Stimulated activated CD4-positive, alpha-beta T cell treated with anti-CD3 and anti-CD28 coated beads, Interleukin-4, amount 100 ng/mL, for 1 hour (primary cell): ENCODE measurements at regions not wholly inside any gene's neighbourhood (a gene's known extent, or its start where the extent isn't known, plus 50 kb on each side); places are given as distances from the start of the nearest gene placed in this dataset.
"Not testable (repeated sequence)": the region's sequence is repeated elsewhere in the genome, so short reads cannot be mapped to it uniquely, and the experiment has no call there.

Experiments used
- DNase-seq: peaks from one replicate; pipeline ENCODE4 v3.0.0-alpha.2; 2020

DNA sequence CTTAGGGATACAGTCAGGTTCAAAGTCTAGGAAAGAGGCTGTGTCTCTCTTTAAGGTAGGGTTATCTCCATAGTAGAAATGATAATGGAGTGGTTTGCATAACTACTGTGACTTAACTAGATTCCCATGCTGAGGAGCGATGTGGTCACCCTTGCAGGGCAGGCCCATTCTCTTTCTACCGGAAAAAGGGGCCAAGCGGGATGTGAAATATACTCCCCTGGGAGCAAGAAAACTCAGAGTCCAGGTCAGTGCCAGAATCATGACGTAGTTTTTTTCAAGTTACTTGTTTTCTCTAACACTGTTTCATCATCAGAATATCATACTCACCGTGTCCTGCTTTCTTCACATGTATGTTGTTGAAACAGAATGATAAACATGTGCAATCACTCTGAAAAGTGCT, 649.0 kb upstream of the ANKRD30A start:
- no peak for DNase-seq

GRCh38 chr10:36475746-36476145, 649.7 kb upstream of the ANKRD30A start:
- DNase-seq: no peak

DNA sequence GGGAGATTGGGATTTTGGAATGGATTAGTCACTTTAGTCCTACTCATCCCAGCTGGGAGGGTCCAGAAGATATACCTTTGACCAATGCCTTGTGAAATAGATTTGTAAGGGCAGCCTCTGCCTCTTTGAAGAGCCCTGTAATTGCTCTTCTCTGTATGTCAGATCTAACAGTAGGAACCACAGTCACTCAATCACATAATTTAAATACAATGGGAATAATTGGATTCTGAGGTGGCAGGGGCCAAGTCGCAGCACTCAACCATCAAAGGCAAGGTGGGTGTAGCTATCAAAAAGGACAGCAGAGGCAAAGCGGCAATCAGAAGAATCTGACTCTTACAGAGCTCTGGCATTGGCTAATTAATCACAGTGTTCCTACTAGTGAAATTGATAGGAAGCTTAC, 650.9 kb upstream of the ANKRD30A start:
- DNase-seq: no peak

GRCh38 chr10:36473122-36473521, 652.3 kb upstream of the ANKRD30A start:
- no peak for DNase-seq

GRCh38 chr10:36469585-36469984, 655.8 kb upstream of the ANKRD30A start:
- no peak for DNase-seq

- DNase-seq: no peak
These were observed 656.8 kb upstream of the ANKRD30A start for GRCh38 chr10:36468620-36469019.

GRCh38 chr10:36465604-36466379, 659.6 kb upstream of the ANKRD30A start:
- no peak for DNase-seq

GRCh38 chr10:36464291-36464690, 661.1 kb upstream of the ANKRD30A start:
- DNase-seq: no peak

GRCh38 chr10:36463390-36463789, 662.0 kb upstream of the ANKRD30A start:
- no peak for DNase-seq

GRCh38 chr10:36462194-36462593, 663.2 kb upstream of the ANKRD30A start:
- no peak for DNase-seq

GRCh38 chr10:36458437-36458836, 667.0 kb upstream of the ANKRD30A start:
- not testable (repeated sequence) for DNase-seq

DNA sequence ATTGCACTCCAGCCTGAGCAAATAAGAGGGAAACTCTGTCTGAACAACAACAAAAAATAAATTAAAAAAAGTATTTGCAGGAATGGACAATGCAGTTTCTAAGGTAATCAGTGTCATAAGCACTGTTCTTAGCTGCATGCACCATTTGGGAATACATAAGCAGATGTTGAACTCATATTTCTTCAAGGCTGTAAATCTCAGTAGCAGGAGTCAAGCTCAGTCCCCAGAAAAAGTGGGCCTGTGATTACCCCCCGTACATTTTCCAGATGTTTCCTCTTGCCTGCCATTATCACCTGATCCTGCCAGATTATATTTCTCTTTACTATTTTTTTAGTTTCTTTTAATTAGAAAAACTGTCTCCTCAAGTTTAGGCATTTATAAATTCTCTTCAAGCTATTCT, 667.6 kb upstream of the ANKRD30A start:
- DNase-seq: no peak

DNA sequence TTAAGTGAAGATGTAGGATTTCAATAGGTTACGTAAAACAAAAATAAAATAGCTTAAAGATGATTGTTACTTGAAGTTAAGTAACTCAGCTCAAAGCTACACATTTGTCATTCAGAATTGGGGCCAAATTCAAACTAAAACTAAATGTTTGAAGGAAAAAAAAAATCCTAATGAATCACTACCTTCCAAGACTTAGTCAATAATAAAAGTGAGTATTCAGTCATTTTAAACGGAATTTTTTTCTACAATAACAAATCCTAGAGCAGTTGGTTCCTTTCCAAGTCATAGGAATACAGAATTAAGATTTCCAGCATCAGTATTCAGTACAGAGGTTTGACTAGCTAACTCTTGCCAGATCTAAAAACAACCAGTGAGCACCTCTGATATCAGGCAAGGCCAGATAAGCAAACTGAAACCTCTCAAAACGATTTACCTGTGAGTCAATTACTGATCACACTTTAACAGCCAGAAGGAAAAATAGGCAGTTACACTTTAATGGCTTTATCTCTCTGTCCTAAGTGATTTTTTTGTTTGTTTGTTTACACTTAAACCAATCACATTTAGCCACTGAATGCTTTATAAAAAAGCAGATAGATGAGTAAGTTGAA, 669.8 kb upstream of the ANKRD30A start:
- DNase-seq: no peak

- DNase-seq: no peak
These were observed 672.5 kb upstream of the ANKRD30A start for GRCh38 chr10:36452851-36453250.

DNA sequence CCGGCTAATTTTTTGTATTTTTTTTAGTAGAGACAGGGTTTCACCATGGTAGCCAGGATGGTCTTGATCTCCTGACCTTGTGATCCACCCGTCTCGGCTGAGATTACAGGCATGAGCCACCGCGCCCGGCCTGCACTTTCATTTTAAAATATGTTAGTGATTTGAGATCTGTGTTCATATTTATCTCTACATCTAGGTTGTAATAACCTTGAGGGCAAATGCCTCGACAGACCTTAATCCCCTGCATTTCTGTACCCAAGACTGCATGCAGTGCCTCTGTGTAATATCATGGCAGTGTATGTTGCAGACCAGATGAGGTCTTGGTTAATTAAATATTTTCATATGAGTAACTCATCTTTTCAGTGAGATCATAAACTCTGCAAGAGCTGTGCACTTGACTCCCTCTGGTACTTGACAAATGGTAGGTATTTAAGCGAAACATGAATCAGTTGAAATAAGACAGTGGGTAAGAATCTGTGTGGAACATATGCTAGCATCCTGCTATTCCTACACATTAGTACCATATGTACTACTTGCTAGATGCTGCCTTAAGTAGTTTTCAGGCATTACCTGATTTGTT, 673.9 kb upstream of the ANKRD30A start:
- no peak for DNase-seq

DNA sequence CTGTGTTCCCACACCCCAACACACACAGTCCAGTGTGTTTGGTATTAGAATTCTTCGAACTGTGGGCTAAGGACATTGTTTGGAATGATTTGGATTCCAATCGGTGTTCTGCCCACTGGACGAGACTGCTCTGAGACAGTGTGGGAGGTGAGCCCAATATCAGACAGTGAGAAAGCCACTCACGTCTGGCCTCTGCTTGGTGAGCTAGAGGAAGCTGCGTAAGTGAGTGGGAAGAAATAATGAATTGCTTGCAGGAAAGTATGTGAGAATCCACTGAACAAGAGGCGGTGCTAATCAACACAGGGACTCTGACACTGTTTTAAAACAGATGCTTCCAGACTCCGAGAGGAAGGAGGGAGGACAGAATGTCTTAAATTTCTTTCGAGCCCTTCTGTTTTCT, 675.0 kb upstream of the ANKRD30A start:
- no peak for DNase-seq

DNA sequence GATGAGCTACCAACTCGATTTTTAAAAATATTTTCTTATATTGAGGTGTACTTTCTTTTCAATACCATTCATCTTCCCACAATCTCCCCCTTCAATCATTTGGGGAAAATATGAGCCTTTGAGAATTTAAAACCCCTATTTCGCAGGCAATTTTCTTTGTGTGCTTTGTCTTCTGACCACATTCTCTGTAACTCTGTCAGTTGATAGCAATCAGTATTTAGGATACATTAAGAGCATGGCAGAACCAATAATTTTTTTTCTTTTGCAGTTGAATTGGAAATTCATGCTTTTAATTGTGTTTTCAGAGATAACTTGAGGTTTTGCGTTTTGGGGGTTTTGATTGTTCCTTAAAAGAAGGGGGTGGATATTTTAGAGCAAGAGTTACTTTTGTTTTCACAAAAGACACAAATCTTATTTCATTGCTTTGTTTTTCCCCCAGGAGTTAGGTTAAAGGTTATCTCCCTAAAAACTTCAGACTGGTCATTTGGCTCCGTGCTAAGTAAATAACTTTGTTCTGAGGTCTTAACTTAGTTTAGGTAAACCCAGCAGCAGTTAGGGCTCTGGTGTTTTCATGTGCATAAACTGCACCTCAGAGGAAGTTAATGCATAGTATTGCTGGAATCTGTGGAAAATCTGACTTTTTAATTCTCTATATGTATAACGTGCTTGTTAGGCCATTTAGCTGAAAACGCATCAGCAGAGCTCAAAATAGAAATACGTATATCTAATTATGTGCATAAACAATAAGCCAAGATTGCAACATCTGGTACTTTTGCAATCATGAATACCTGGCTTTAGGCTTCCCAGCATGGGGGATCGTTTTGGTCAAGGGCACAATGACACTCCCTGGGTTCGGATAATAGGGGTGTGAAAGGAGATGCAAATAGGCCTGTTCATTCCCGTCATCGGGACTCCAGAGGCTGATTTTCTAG, 676.4 kb upstream of the ANKRD30A start:
- no peak for DNase-seq

DNA sequence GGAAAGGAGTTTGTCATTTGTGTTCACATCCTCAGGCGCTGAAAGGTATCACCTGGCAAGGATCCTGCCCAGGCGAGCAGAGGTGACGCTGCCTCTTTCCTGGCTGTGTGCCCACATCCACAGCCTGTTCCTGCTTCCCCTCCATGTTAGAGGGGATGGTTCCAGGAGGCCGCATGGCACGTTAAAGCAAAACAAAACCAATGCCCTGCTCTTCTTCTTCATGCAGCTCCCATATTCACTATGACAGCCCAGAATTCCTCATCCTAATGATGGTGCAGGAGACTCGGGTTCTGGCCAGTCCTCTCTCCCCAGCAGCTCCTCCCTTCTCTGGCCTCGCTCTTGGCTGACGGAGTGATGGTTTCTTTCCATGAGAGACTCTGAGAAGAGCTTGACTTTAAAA, 678.5 kb upstream of the ANKRD30A start:
- no peak for DNase-seq

- no peak for DNase-seq
These were observed 682.2 kb upstream of the ANKRD30A start for GRCh38 chr10:36443233-36443632.

DNA sequence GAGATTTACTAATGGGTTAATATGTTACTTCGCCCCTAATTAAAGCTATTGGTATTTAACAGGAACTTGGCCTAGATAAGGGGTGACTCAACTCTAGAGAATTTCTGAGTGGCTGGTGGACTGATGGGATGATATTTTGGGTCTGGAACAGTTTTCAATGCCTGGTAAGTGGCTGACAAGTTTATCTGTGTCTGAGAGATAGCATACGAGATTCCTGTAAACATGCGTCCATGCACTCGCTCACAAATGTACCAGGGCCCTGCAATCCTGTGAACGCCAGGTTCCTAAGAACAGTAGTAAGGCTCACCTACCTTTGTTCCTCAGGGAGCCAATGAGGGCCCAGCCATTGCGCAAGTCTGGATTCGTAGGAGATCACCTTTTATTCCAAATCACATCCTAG, 683.8 kb upstream of the ANKRD30A start:
- no peak for DNase-seq

DNA sequence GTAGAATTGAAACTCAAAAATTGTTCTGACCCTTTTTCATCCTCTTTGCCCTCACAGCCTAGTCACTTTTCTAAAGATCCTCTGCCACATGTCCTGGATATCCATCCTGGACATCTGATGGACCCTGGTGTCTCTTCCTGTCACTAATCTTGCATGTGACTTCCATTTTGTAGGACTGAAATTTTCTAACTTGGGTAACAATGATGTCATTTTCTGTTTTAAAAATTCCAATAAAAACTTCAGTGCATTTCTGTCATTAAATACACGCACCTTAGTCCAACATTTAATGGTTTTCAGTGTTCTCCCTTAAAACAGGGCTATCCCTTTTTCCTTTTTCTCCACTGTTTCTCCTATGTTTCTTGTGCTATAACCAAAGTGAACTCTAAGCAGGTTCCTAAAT, 684.9 kb upstream of the ANKRD30A start:
- DNase-seq: no peak

DNA sequence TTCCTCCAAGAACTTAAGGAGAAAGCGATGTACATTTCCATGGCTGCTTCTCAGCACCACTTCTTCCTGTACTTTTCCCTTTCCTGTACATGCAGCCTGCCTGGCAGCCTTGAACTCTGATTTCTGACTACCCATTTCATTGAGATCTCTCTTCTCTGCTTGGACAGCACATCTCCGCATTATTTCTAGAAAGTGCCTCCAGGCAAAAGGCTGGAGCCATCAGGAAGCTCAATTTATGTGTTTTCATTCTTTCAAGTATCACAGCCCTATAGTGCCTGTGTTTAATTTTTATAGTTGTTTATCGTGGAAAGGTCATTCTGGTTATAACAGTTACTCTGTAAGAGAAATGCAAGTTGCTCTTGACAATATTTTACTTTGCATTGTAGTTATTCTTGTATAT, 688.0 kb upstream of the ANKRD30A start:
- no peak for DNase-seq

DNA sequence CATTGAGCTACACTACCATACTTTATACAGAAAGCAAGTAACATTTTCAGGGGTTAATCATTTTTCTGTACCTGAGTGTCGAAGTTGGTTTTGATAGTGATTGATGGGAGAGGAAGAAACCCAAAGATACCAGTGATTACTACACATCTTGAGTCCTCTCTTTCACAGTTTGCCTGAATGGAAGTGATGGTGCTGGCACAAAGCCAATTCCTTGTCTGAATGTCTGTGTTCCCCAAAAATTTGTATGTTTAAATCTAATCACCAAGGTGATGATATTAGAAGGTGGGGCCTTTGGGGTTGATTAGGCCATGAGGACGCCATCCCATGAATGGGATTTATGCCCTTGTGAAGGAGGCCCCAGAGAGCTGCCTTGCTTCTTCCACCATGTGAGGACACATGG, 696.9 kb upstream of the ANKRD30A start:
- no peak for DNase-seq
